Mesenchymal stem cell (in vitro differentiated cells and primary cell): ENCODE measurements at regions not wholly inside any gene's neighbourhood (a gene's known extent, or its start where the extent isn't known, plus 50 kb on each side); places are given as distances from the start of the nearest gene placed in this dataset.

Experiments
- DNase-seq: peaks from one replicate; pipeline ENCODE4 v3.0.0-alpha.2; 2013
- H2AFZ ChIP-seq: one replicate; pipeline ENCODE4 v1.6.1; 2013; ENCODE audit warnings: low read depth, mild to moderate bottlenecking, control low read depth, inconsistent platforms, low read length, moderate library complexity
- H2AK5ac ChIP-seq: 2 replicates; pipeline ENCODE4 v1.6.1; 2013; ENCODE audit warnings: low read length, moderate library complexity, mild to moderate bottlenecking, inconsistent platforms; ENCODE audit not compliant: severe bottlenecking
- H2BK120ac ChIP-seq: one replicate; pipeline ENCODE4 v1.6.1; 2013; ENCODE audit warnings: low read depth, mild to moderate bottlenecking, inconsistent platforms, low read length, moderate library complexity
- H2BK12ac ChIP-seq, 2 experiments: one replicate each; pipeline ENCODE4 v1.6.1; 2013; ENCODE audit warnings: inconsistent platforms in 2 of 2, low read length in 2 of 2, mild to moderate bottlenecking in 2 of 2, moderate library complexity in 2 of 2, control low read depth in 1 of 2
- H2BK15ac ChIP-seq: one replicate; pipeline ENCODE4 v1.6.1; 2013; ENCODE audit warnings: mild to moderate bottlenecking, low read depth, inconsistent platforms; ENCODE audit not compliant: poor library complexity, severe bottlenecking
- H2BK5ac ChIP-seq: 2 replicates; pipeline ENCODE4 v1.6.1; 2013; ENCODE audit warnings: low read depth, mild to moderate bottlenecking, low read length, control low read depth, inconsistent platforms; ENCODE audit not compliant: poor library complexity, severe bottlenecking
- H3K14ac ChIP-seq, 2 experiments: one replicate each; pipeline ENCODE4 v1.6.1; 2013; ENCODE audit warnings: inconsistent platforms in 2 of 2, low read length in 2 of 2, control low read depth in 1 of 2, mild to moderate bottlenecking in 1 of 2, moderate library complexity in 1 of 2
- H3K18ac ChIP-seq, 2 experiments: one replicate each; pipeline ENCODE4 v1.6.1; 2013; ENCODE audit warnings: inconsistent platforms in 2 of 2, low read length in 2 of 2, control low read depth in 1 of 2, low read depth in 1 of 2, mild to moderate bottlenecking in 1 of 2
- H3K23ac ChIP-seq, 2 experiments: one replicate each; pipeline ENCODE4 v1.6.1; 2013; ENCODE audit warnings: inconsistent platforms in 2 of 2, low read length in 2 of 2, mild to moderate bottlenecking in 2 of 2, moderate library complexity in 2 of 2, control low read depth in 1 of 2
- H3K27ac ChIP-seq: 2 replicates; pipeline ENCODE4 v1.5.1; 2013; ENCODE audit warnings: mild to moderate bottlenecking, moderate library complexity, low read length, control low read depth, inconsistent platforms; ENCODE audit not compliant: poor library complexity, severe bottlenecking
- H3K27me3 ChIP-seq, 2 experiments: 2 replicates each; pipeline versions ENCODE4 v1.6.1 to v1.7.0; 2013; ENCODE audit warnings: low read length in 2 of 2, mild to moderate bottlenecking in 2 of 2, moderate library complexity in 2 of 2, control low read depth in 1 of 2, inconsistent platforms in 1 of 2; ENCODE audit not compliant: control insufficient read depth in 1 of 2, insufficient read depth in 1 of 2
- H3K36me3 ChIP-seq, 2 experiments: 2 replicates each; pipeline versions ENCODE4 v1.6.1 to v1.7.0; 2013; ENCODE audit warnings: low read length in 2 of 2, control low read depth in 1 of 2, inconsistent platforms in 1 of 2, low read depth in 1 of 2, mild to moderate bottlenecking in 1 of 2; ENCODE audit not compliant: insufficient read depth in 2 of 2, control insufficient read depth in 1 of 2
- H3K4ac ChIP-seq, 2 experiments: one replicate each; pipeline ENCODE4 v1.6.1; 2013; ENCODE audit warnings: inconsistent platforms in 2 of 2, low read length in 2 of 2, mild to moderate bottlenecking in 2 of 2, moderate library complexity in 2 of 2, control low read depth in 1 of 2, low read depth in 1 of 2
- H3K4me1 ChIP-seq: 2 replicates; pipeline ENCODE4 v1.6.1; 2013; ENCODE audit warnings: low read depth, low read length, control low read depth; ENCODE audit not compliant: control insufficient read depth, insufficient read depth
- H3K4me2 ChIP-seq: 2 replicates; pipeline ENCODE4 v1.6.1; 2013; ENCODE audit warnings: low read length, mild to moderate bottlenecking, inconsistent platforms; ENCODE audit not compliant: poor library complexity, severe bottlenecking
- H3K4me3 ChIP-seq, 2 experiments: 2 replicates each; pipeline versions ENCODE4 v1.5.1 to v1.7.0; 2013; ENCODE audit warnings: low read length in 2 of 2, mild to moderate bottlenecking in 2 of 2, control low read depth in 1 of 2, low read depth in 1 of 2; ENCODE audit not compliant: insufficient read depth in 1 of 2
- H3K79me1 ChIP-seq: replicated peaks from 2 replicates; pipeline ENCODE4 v1.6.1; 2013; ENCODE audit warnings: mild to moderate bottlenecking, control low read depth, low read length, inconsistent platforms; ENCODE audit not compliant: poor library complexity, severe bottlenecking
- H3K9ac ChIP-seq: 2 replicates; pipeline ENCODE4 v1.7.0; 2013; ENCODE audit warnings: mild to moderate bottlenecking, low read length, moderate library complexity
- H3K9me3 ChIP-seq: 2 replicates; pipeline ENCODE4 v1.7.0; 2013; ENCODE audit warnings: mild to moderate bottlenecking, low read length; ENCODE audit not compliant: control insufficient read depth
- H4K8ac ChIP-seq: one replicate; pipeline ENCODE4 v1.6.1; 2013; ENCODE audit warnings: inconsistent platforms, mild to moderate bottlenecking, low read length, moderate library complexity
- H4K91ac ChIP-seq: one replicate; pipeline ENCODE4 v1.6.1; 2013; ENCODE audit warnings: mild to moderate bottlenecking, low read length, inconsistent platforms
- WGBS: methylation state at CpG from one replicate; pipeline ENCODE4 v1.1.7; 2013; ENCODE audit warnings: mixed read lengths; 5-methylcytosine and 5-hydroxymethylcytosine counted together

GRCh38 chr1:90384193-90384592 lies 332.9 kb downstream of the BARHL2 start:
- Histone ChIP-seq H3K27me3 (no peaks in the 10 kb centered on the region), H2BK5ac (no peak overlapping the region), H3K36me3 (no peaks in the 10 kb centered on the region), H2BK15ac (no peak overlapping the region), H3K9ac (no peak overlapping the region), H2AFZ (no peak overlapping the region), H3K4ac (no peak overlapping the region), H3K27ac (no peak overlapping the region), H3K79me1 (no peaks in the 10 kb centered on the region), H4K91ac (no peak overlapping the region), H3K4me1 (peaks cover 2% of the 10 kb centered on the region), H3K4me2 (no peak overlapping the region), H4K8ac (no peak overlapping the region), H3K18ac (no peak overlapping the region), H2AK5ac (no peak overlapping the region), H3K9me3 (no peaks in the 10 kb centered on the region), H2BK12ac (no peak overlapping the region), H3K23ac (no peak overlapping the region), H3K4me3 (no peak overlapping the region), H3K14ac (no peak overlapping the region), H2BK120ac (no peak overlapping the region)
- 60% methylated on average over 6 of the region's 6 CpGs for WGBS
- DNase-seq, result no peak

- Histone ChIP-seq H3K27me3 (no peaks in the 10 kb centered on the region), H2BK5ac (no peak overlapping the region), H4K8ac (no peak overlapping the region), H2BK15ac (no peak overlapping the region), H3K4me3 (no peak overlapping the region), H3K4me1 (peaks cover 2% of the 10 kb centered on the region), H3K36me3 (no peaks in the 10 kb centered on the region), H3K27ac (no peak overlapping the region), H4K91ac (no peak overlapping the region), H2BK120ac (no peak overlapping the region), H3K4me2 (no peak overlapping the region), H2BK12ac (no peak overlapping the region), H3K79me1 (no peaks in the 10 kb centered on the region), H3K14ac (no peak overlapping the region), H3K18ac (no peak overlapping the region), H3K23ac (no peak overlapping the region), H2AK5ac (no peak overlapping the region), H2AFZ (no peak overlapping the region), H3K9me3 (no peaks in the 10 kb centered on the region), H3K9ac (no peak overlapping the region), H3K4ac (no peak overlapping the region)
- DNase-seq, result no peak
- 93% methylated on average over 4 of the region's 4 CpGs for WGBS
These were observed 334.9 kb downstream of the BARHL2 start for GRCh38 chr1:90382161-90382560.

- Histone ChIP-seq H2AFZ (no peak overlapping the region), H3K18ac (no peak overlapping the region), H4K8ac (no peak overlapping the region), H3K14ac (no peak overlapping the region), H2BK15ac (no peak overlapping the region), H2BK5ac (no peak overlapping the region), H2BK120ac (no peak overlapping the region), H2AK5ac (no peak overlapping the region), H3K4me3 (no peak overlapping the region), H3K4me2 (no peak overlapping the region), H3K27me3 (no peaks in the 10 kb centered on the region), H3K4me1 (peaks cover 2% of the 10 kb centered on the region), H4K91ac (no peak overlapping the region), H3K4ac (no peak overlapping the region), H3K9me3 (no peaks in the 10 kb centered on the region), H3K9ac (no peak overlapping the region), H2BK12ac (no peak overlapping the region), H3K79me1 (no peaks in the 10 kb centered on the region), H3K36me3 (no peaks in the 10 kb centered on the region), H3K27ac (no peak overlapping the region), H3K23ac (no peak overlapping the region)
- WGBS, result 100% methylated on average over 3 of the region's 4 CpGs
- DNase-seq, result no peak
These were observed 335.5 kb downstream of the BARHL2 start for GRCh38 chr1:90381598-90381997.

- Histone ChIP-seq H2BK12ac (no peak overlapping the region), H3K27ac (no peak overlapping the region), H3K9ac (no peak overlapping the region), H3K79me1 (no peaks in the 10 kb centered on the region), H4K91ac (no peak overlapping the region), H3K4me1 (no peaks in the 10 kb centered on the region), H4K8ac (no peak overlapping the region), H2BK120ac (no peak overlapping the region), H2AK5ac (no peak overlapping the region), H3K36me3 (no peaks in the 10 kb centered on the region), H2BK15ac (no peak overlapping the region), H2AFZ (no peak overlapping the region), H3K27me3 (no peaks in the 10 kb centered on the region), H3K18ac (no peak overlapping the region), H3K4me2 (no peak overlapping the region), H3K14ac (no peak overlapping the region), H3K9me3 (no peaks in the 10 kb centered on the region), H3K23ac (no peak overlapping the region), H2BK5ac (no peak overlapping the region), H3K4ac (no peak overlapping the region), H3K4me3 (no peak overlapping the region)
- no peak for DNase-seq
- 71% methylated on average over 1 of the region's 1 CpG for WGBS
These were observed 345.7 kb downstream of the BARHL2 start for GRCh38 chr1:90371448-90371813.
